ENCODE measurements at regions not wholly inside any gene's neighbourhood (a gene's known extent, or its start where the extent isn't known, plus 50 kb on each side); places are given as distances from the start of the nearest gene placed in this dataset.

GRCh38 chr13:74895042-74895796 lies 586.8 kb downstream of the TBC1D4 start:
- no peaks in the 10 kb centered on the region for H3K79me1 ChIP-seq (ENCODE audit: low read depth, low read length)
- no peak overlapping the region for H2BK120ac ChIP-seq (replicated peaks; ENCODE audit: low read depth, low read length)
- no peak overlapping the region for H4K91ac ChIP-seq (replicated peaks; ENCODE audit: insufficient read length, low read length)
- H3K9me3 ChIP-seq (ENCODE audit: insufficient read depth in 2 of 2, low read depth in 1 of 2, low read length in 1 of 2): no peaks in the 10 kb centered on the region
- no peak overlapping the region for H3K4me3 ChIP-seq (ENCODE audit: extremely low read depth in 1 of 4, insufficient read depth in 2 of 4, low read depth in 3 of 4, low read length in 4 of 4)
- POLR2A ChIA-PET (ENCODE audit: partially characterized antibody): no interaction called here
- no peak overlapping the region for H3K4me2 ChIP-seq (ENCODE audit: insufficient read depth in 1 of 2, low read depth in 2 of 2, low read length in 2 of 2)
- no peak overlapping the region for H2AK5ac ChIP-seq (ENCODE audit: low read depth, low read length)
- no peak overlapping the region for H4K8ac ChIP-seq (ENCODE audit: extremely low read depth, insufficient read depth, low read length)
- H3K23me2 ChIP-seq (ENCODE audit: low read depth, low read length): no peaks in the 10 kb centered on the region
- no peak overlapping the region for H3K56ac ChIP-seq (replicated peaks; ENCODE audit: insufficient read length, low read depth, low read length)
- no peak overlapping the region for H3K9ac ChIP-seq (replicated peaks in 1 of 4; ENCODE audit: extremely low read depth in 1 of 4, low read depth in 3 of 4, low read length in 3 of 4)
- H3K27me3 ChIP-seq (replicated peaks in 1 of 4; ENCODE audit: control insufficient read depth in 3 of 4, extremely low read depth in 1 of 4, insufficient read depth in 3 of 4, low read length in 3 of 4): no peaks in the 10 kb centered on the region
- H3K14ac ChIP-seq (ENCODE audit: insufficient read length): no peak overlapping the region
- H3K27ac ChIP-seq (ENCODE audit: low read depth, low read length): no peak overlapping the region
- WGBS, 2 experiments (ENCODE audit: extremely low coverage in 1 of 2, insufficient coverage in 1 of 2, insufficient read length in 1 of 2, insufficient replicate concordance in 2 of 2, low coverage in 1 of 2, low lambda C conversion rate in 2 of 2, missing lambda C conversion rate in 1 of 2): 86% methylated on average over 1 of the region's 1 CpG; no CpG with 5 or more reads in 1 of the 2 experiments
- H2BK12ac ChIP-seq (ENCODE audit: low read depth, low read length): no peak overlapping the region
- FAIRE-seq: no peak
- H4K20me1 ChIP-seq (replicated peaks in 1 of 2; ENCODE audit: control insufficient read depth in 1 of 2, insufficient read depth in 2 of 2, low read length in 2 of 2): no peaks in the 10 kb centered on the region
- no peak overlapping the region for H2BK5ac ChIP-seq (ENCODE audit: low read depth, low read length)
- DNase-seq (ENCODE audit: low read depth in 1 of 2, low spot score in 2 of 2): no peak
- no peaks in the 10 kb centered on the region for H3K79me2 ChIP-seq (ENCODE audit: control insufficient read depth in 1 of 2, insufficient read depth in 2 of 2, low read length in 2 of 2)
- no peaks in the 10 kb centered on the region for H3K36me3 ChIP-seq (ENCODE audit: control insufficient read depth in 2 of 4, insufficient read depth in 4 of 4, low read length in 3 of 4)
- no peak overlapping the region for H3K23ac ChIP-seq (ENCODE audit: insufficient read length)
- H3K18ac ChIP-seq (ENCODE audit: extremely low read depth, low read length): no peak overlapping the region
- H3K4me1 ChIP-seq (replicated peaks in 1 of 4; ENCODE audit: control insufficient read depth in 3 of 4, insufficient read depth in 4 of 4, low read length in 3 of 4): no peaks in the 10 kb centered on the region
- no peak overlapping the region for H2BK15ac ChIP-seq (ENCODE audit: low read length)
- no peak overlapping the region for H3K4ac ChIP-seq (replicated peaks; ENCODE audit: insufficient read length, low read depth, low read length)
- H2AFZ ChIP-seq (ENCODE audit: low read length): no peak overlapping the region
- no peak overlapping the region for H4K5ac ChIP-seq (ENCODE audit: insufficient read length, low read depth, low read length)
- no peak overlapping the region for H2BK20ac ChIP-seq (ENCODE audit: low read length)
- CTCF ChIA-PET (ENCODE audit: partially characterized antibody): interaction anchor here (0.8 kb wide), 1 partner anchor 67 kb away, joined by 3 read pairs; no protein-coding TSS in a partner anchor
- TF ChIP-seq ZNF274 (IDR thresholded peaks at IDR 0.05; ENCODE audit: borderline replicate concordance, extremely low read depth, low read length) (no peak), MAFK (IDR thresholded peaks at IDR 0.05; ENCODE audit: low read depth, low read length) (no peak), SP4 (IDR thresholded peaks at IDR 0.05; ENCODE audit: low read length) (no peak), NRF1 (IDR thresholded peaks at IDR 0.05; ENCODE audit: low read depth, low read length) (no peak), SUZ12 (IDR thresholded peaks at IDR 0.05; ENCODE audit: low read length) (no peak), CHD1 (IDR thresholded peaks at IDR 0.05; ENCODE audit: low read depth, low read length) (no peak), SIX5 (IDR thresholded peaks at IDR 0.05; ENCODE audit: low read depth, low read length) (no peak), FOSL1 (IDR thresholded peaks at IDR 0.05; ENCODE audit: insufficient read depth, low read depth, low read length) (no peak), CEBPB (IDR thresholded peaks at IDR 0.05; ENCODE audit: low read depth, low read length) (no peak), KDM1A (IDR thresholded peaks at IDR 0.05; ENCODE audit: borderline replicate concordance, low read length) (no peak), SP2 (IDR thresholded peaks at IDR 0.05; ENCODE audit: low read length) (no peak), E2F6 (IDR thresholded peaks at IDR 0.05) (no peak), POU5F1 (IDR thresholded peaks at IDR 0.05; ENCODE audit: low read depth, low read length) (no peak), CBX5 (IDR thresholded peaks at IDR 0.05; ENCODE audit: low read depth, low read length) (no peak), JUND (IDR thresholded peaks at IDR 0.05; ENCODE audit: low read length) (no peak)
